Testis (tissue), 2 donors: ENCODE measurements at regions not wholly inside any gene's neighbourhood (a gene's known extent, or its start where the extent isn't known, plus 50 kb on each side); places are given as distances from the start of the nearest gene placed in this dataset.

Experiments used
- CTCF ChIP-seq, 3 experiments: fragments of 450-650 bp in 2 of 3; fragments of 200-600 bp in 1 of 3; sonication (generic) in 1 of 3; IDR thresholded peaks; one replicate each; pipeline ENCODE4 v1.5.1; 2016 to 2019; ENCODE audit warnings: antibody characterized with exemption in 3 of 3, mild to moderate bottlenecking in 2 of 3, moderate library complexity in 1 of 3
- POLR2A ChIP-seq: fragments of 450-650 bp; IDR thresholded peaks from one replicate; pipeline ENCODE4 v1.6.1; 2017; ENCODE audit warnings: antibody characterized with exemption, mild to moderate bottlenecking, moderate library complexity

- TF ChIP-seq CTCF (IDR thresholded peaks at IDR 0.05) (no peak), POLR2A (no peak)
These were observed 187.4 kb upstream of the MYOCD start for GRCh38 chr17:12478311-12478710.
